HepG2 (cell line): ENCODE measurements at regions not wholly inside any gene's neighbourhood (a gene's known extent, or its start where the extent isn't known, plus 50 kb on each side); places are given as distances from the start of the nearest gene placed in this dataset.

Experiments
- HNF1B ChIP-seq: sonication (generic); formaldehyde crosslinking; IDR thresholded peaks from 2 replicates; pipeline ENCODE4 v1.5.1; 2020; ENCODE audit warnings: mild to moderate bottlenecking, moderate library complexity, missing genetic modification reagents
- NFYC ChIP-seq: IDR thresholded peaks from 2 replicates; pipeline ENCODE4 v1.6.1; 2016; ENCODE audit warnings: missing genetic modification reagents, missing compliant biosample characterization
- PHF21A ChIP-seq: sonication (generic); formaldehyde crosslinking; IDR thresholded peaks from 2 replicates; pipeline ENCODE4 v1.5.0; 2020; ENCODE audit warnings: mild to moderate bottlenecking, missing genetic modification reagents
- THAP9 ChIP-seq: sonication (generic); formaldehyde crosslinking; IDR thresholded peaks from 2 replicates; pipeline ENCODE4; 2020; ENCODE audit warnings: missing genetic modification reagents, mild to moderate bottlenecking, borderline replicate concordance
- YEATS2 ChIP-seq: sonication (generic); formaldehyde crosslinking; IDR thresholded peaks from 2 replicates; pipeline ENCODE4 v1.4.0; 2020; ENCODE audit warnings: missing genetic modification reagents, borderline replicate concordance
- ZMYM2 ChIP-seq: sonication (generic); formaldehyde crosslinking; IDR thresholded peaks from 2 replicates; pipeline ENCODE4 v1.8.0; 2022; ENCODE audit warnings: mild to moderate bottlenecking, missing genetic modification reagents
- ZMYM4 ChIP-seq: sonication (generic); formaldehyde crosslinking; IDR thresholded peaks from 2 replicates; pipeline ENCODE4 v1.8.1; 2023; ENCODE audit warnings: mild to moderate bottlenecking, missing genetic modification reagents
- TF ChIP-seq, protein P1 (sequence below): sonication (generic); formaldehyde crosslinking; IDR thresholded peaks from 2 replicates; pipeline ENCODE4 v1.5.0; 2020; ENCODE audit warnings: mild to moderate bottlenecking, missing genetic modification reagents, moderate library complexity
- TF ChIP-seq, protein P2 (sequence below): sonication (generic); formaldehyde crosslinking; IDR thresholded peaks from 2 replicates; pipeline ENCODE4 v1.9.0; 2022; ENCODE audit warnings: missing genetic modification reagents, mild to moderate bottlenecking, borderline replicate concordance

DNA sequence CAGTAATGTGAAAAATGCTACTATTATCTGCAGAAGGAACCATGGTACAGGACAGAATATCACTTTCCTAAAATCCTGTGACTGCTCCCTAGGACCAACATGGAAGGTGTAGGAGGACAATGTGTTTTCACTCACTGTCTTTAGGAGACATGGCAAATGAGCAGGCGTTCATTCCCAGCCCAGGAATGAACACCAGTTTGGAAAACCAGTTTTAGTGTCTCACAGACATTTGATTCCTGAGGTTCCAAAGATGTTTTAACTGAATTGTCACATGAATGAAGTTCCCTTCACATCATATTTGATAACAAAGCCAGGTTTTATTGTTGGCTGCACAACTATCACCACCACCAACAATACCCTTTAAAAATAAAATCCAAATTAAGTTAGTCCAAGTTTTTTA lies 178.2 kb downstream of the ENC1 start:
- TF ChIP-seq, protein P1, sequence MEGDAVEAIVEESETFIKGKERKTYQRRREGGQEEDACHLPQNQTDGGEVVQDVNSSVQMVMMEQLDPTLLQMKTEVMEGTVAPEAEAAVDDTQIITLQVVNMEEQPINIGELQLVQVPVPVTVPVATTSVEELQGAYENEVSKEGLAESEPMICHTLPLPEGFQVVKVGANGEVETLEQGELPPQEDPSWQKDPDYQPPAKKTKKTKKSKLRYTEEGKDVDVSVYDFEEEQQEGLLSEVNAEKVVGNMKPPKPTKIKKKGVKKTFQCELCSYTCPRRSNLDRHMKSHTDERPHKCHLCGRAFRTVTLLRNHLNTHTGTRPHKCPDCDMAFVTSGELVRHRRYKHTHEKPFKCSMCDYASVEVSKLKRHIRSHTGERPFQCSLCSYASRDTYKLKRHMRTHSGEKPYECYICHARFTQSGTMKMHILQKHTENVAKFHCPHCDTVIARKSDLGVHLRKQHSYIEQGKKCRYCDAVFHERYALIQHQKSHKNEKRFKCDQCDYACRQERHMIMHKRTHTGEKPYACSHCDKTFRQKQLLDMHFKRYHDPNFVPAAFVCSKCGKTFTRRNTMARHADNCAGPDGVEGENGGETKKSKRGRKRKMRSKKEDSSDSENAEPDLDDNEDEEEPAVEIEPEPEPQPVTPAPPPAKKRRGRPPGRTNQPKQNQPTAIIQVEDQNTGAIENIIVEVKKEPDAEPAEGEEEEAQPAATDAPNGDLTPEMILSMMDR (CRISPR knock-in tag): no peak
- TF ChIP-seq, protein P2, sequence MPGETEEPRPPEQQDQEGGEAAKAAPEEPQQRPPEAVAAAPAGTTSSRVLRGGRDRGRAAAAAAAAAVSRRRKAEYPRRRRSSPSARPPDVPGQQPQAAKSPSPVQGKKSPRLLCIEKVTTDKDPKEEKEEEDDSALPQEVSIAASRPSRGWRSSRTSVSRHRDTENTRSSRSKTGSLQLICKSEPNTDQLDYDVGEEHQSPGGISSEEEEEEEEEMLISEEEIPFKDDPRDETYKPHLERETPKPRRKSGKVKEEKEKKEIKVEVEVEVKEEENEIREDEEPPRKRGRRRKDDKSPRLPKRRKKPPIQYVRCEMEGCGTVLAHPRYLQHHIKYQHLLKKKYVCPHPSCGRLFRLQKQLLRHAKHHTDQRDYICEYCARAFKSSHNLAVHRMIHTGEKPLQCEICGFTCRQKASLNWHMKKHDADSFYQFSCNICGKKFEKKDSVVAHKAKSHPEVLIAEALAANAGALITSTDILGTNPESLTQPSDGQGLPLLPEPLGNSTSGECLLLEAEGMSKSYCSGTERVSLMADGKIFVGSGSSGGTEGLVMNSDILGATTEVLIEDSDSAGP (CRISPR knock-in tag): no peak
- TF ChIP-seq THAP9 (CRISPR knock-in tag) (no peak), ZMYM4 (CRISPR knock-in tag) (no peak), HNF1B (CRISPR knock-in tag) (no peak), YEATS2 (no peak), PHF21A (no peak), NFYC (CRISPR knock-in tag) (no peak), ZMYM2 (CRISPR knock-in tag) (no peak)
